ENCODE measurements at regions not wholly inside any gene's neighbourhood (a gene's known extent, or its start where the extent isn't known, plus 50 kb on each side); places are given as distances from the start of the nearest gene placed in this dataset.

GRCh38 chr16:17017442-17017841 lies 453.3 kb downstream of the XYLT1 start:
- no peak overlapping the region for H3K27ac Mint-ChIP-seq (ENCODE audit: unreplicated experiment)
- CTCF ChIA-PET: no interaction called here
- no peaks in the 10 kb centered on the region for H3K27me3 Mint-ChIP-seq (ENCODE audit: unreplicated experiment)
- BruUV-seq (replicated peaks): no TSS peak
- no peak for TF ChIP-seq CTCF (IDR thresholded peaks at IDR 0.05; ENCODE audit: unreplicated experiment)
- H3K36me3 Mint-ChIP-seq (ENCODE audit: insufficient read depth, unreplicated experiment): no peaks in the 10 kb centered on the region
- no peak for DNase-seq
- intact Hi-C loops (cut with micrococcal nuclease; ENCODE audit: unreplicated experiment): no loop called here
- H3K9me3 Mint-ChIP-seq (ENCODE audit: low read depth, unreplicated experiment): peaks cover 5% of the 10 kb centered on the region
- H3K4me3 Mint-ChIP-seq (ENCODE audit: low read depth, unreplicated experiment): no peak overlapping the region
- H3K4me1 Mint-ChIP-seq (ENCODE audit: low read depth, unreplicated experiment): no peaks in the 10 kb centered on the region

GRCh38 chr16:17018585-17018939 lies 452.2 kb downstream of the XYLT1 start:
- Mint-ChIP-seq H3K27me3 (ENCODE audit: unreplicated experiment) (no peaks in the 10 kb centered on the region), H3K4me1 (ENCODE audit: low read depth, unreplicated experiment) (no peaks in the 10 kb centered on the region), H3K27ac (ENCODE audit: unreplicated experiment) (no peak overlapping the region), H3K36me3 (ENCODE audit: insufficient read depth, unreplicated experiment) (no peaks in the 10 kb centered on the region), H3K9me3 (ENCODE audit: low read depth, unreplicated experiment) (peaks cover 5% of the 10 kb centered on the region), H3K4me3 (ENCODE audit: low read depth, unreplicated experiment) (no peak overlapping the region)
- BruUV-seq (replicated peaks): no TSS peak
- intact Hi-C loops (cut with micrococcal nuclease; ENCODE audit: unreplicated experiment): no loop called here
- DNase-seq: no peak
- no peak for TF ChIP-seq CTCF (IDR thresholded peaks at IDR 0.05; ENCODE audit: unreplicated experiment)
- CTCF ChIA-PET: no interaction called here

GRCh38 chr16:17019366-17019765 lies 451.4 kb downstream of the XYLT1 start:
- no peaks in the 10 kb centered on the region for H3K4me1 Mint-ChIP-seq (ENCODE audit: low read depth, unreplicated experiment)
- CTCF ChIA-PET: no interaction called here
- no peaks in the 10 kb centered on the region for H3K36me3 Mint-ChIP-seq (ENCODE audit: insufficient read depth, unreplicated experiment)
- BruUV-seq (replicated peaks): no TSS peak
- intact Hi-C loops (cut with micrococcal nuclease; ENCODE audit: unreplicated experiment): no loop called here
- H3K27ac Mint-ChIP-seq (ENCODE audit: unreplicated experiment): no peak overlapping the region
- H3K9me3 Mint-ChIP-seq (ENCODE audit: low read depth, unreplicated experiment): peaks cover 5% of the 10 kb centered on the region
- TF ChIP-seq CTCF (IDR thresholded peaks at IDR 0.05; ENCODE audit: unreplicated experiment): no peak
- H3K4me3 Mint-ChIP-seq (ENCODE audit: low read depth, unreplicated experiment): no peak overlapping the region
- DNase-seq: no peak
- no peaks in the 10 kb centered on the region for H3K27me3 Mint-ChIP-seq (ENCODE audit: unreplicated experiment)

GRCh38 chr16:17023606-17024005 lies 447.2 kb downstream of the XYLT1 start:
- Mint-ChIP-seq H3K27ac (ENCODE audit: unreplicated experiment) (no peak overlapping the region), H3K27me3 (ENCODE audit: unreplicated experiment) (no peaks in the 10 kb centered on the region), H3K9me3 (ENCODE audit: low read depth, unreplicated experiment) (no peaks in the 10 kb centered on the region), H3K36me3 (ENCODE audit: insufficient read depth, unreplicated experiment) (no peaks in the 10 kb centered on the region), H3K4me3 (ENCODE audit: low read depth, unreplicated experiment) (no peak overlapping the region), H3K4me1 (ENCODE audit: low read depth, unreplicated experiment) (no peaks in the 10 kb centered on the region)
- no TSS peak for BruUV-seq (replicated peaks)
- intact Hi-C loops (cut with micrococcal nuclease; ENCODE audit: unreplicated experiment): no loop called here
- DNase-seq: no peak
- no peak for TF ChIP-seq CTCF (IDR thresholded peaks at IDR 0.05; ENCODE audit: unreplicated experiment)
- CTCF ChIA-PET: no interaction called here

DNA sequence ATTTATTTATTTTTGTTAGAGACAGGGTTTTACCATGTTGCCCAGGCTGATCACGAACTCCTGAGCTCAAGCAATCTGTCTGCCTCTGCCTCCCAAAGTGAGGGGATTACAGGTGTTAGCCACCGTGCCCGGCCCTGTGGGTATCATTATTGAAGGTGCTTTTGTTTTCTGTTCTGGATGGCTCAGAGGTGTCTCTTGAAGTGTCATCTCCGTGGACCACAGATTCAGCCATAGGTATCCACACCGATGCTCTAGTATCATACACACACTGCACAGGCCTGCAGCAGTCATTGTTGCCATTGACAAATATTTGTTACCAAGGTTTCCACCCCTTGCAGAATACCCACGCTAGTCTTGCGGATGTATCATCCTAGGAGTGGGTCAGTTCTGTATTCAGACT lies 446.2 kb downstream of the XYLT1 start:
- intact Hi-C loops (cut with micrococcal nuclease; ENCODE audit: unreplicated experiment): no loop called here
- CTCF ChIA-PET: no interaction called here
- Mint-ChIP-seq H3K36me3 (ENCODE audit: insufficient read depth, unreplicated experiment) (no peaks in the 10 kb centered on the region), H3K27ac (ENCODE audit: unreplicated experiment) (no peak overlapping the region), H3K4me1 (ENCODE audit: low read depth, unreplicated experiment) (no peaks in the 10 kb centered on the region), H3K4me3 (ENCODE audit: low read depth, unreplicated experiment) (no peak overlapping the region), H3K9me3 (ENCODE audit: low read depth, unreplicated experiment) (no peaks in the 10 kb centered on the region), H3K27me3 (ENCODE audit: unreplicated experiment) (no peaks in the 10 kb centered on the region)
- no TSS peak for BruUV-seq (replicated peaks)
- DNase-seq: no peak
- no peak for TF ChIP-seq CTCF (IDR thresholded peaks at IDR 0.05; ENCODE audit: unreplicated experiment)
